ENCODE measurements at regions not wholly inside any gene's neighbourhood (a gene's known extent, or its start where the extent isn't known, plus 50 kb on each side); places are given as distances from the start of the nearest gene placed in this dataset.

- no peak for TF ChIP-seq CTCF (IDR thresholded peaks at IDR 0.05; ENCODE audit: unreplicated experiment in 3 of 3)
- Mint-ChIP-seq H3K4me3 (no peak overlapping the region), H3K36me3 (ENCODE audit: low read depth) (no peaks in the 10 kb centered on the region), H3K27ac (no peak overlapping the region), H3K4me1 (no peaks in the 10 kb centered on the region), H3K9me3 (no peaks in the 10 kb centered on the region), H3K27me3 (ENCODE audit: low read depth) (peaks cover 31% of the 10 kb centered on the region)
Observed at GRCh38 chr1:13927736-13928135, 227.7 kb downstream of the PRDM2 start.

- no peaks in the 10 kb centered on the region for H3K36me3 Mint-ChIP-seq (ENCODE audit: low read depth)
- no peaks in the 10 kb centered on the region for H3K9me3 Mint-ChIP-seq
- no peak for TF ChIP-seq CTCF (IDR thresholded peaks at IDR 0.05; ENCODE audit: unreplicated experiment in 3 of 3)
- H3K4me3 Mint-ChIP-seq = no peak overlapping the region
- H3K27me3 Mint-ChIP-seq (ENCODE audit: low read depth) = peaks cover 39% of the 10 kb centered on the region
- no peaks in the 10 kb centered on the region for H3K4me1 Mint-ChIP-seq
- H3K27ac Mint-ChIP-seq = no peak overlapping the region
Observed at GRCh38 chr1:13929313-13929712, 229.3 kb downstream of the PRDM2 start.

- peak in 1 of 3 experiments; percentile 8 for TF ChIP-seq CTCF (IDR thresholded peaks at IDR 0.05; ENCODE audit: unreplicated experiment in 3 of 3)
- Mint-ChIP-seq H3K36me3 (ENCODE audit: low read depth) (no peaks in the 10 kb centered on the region), H3K9me3 (no peaks in the 10 kb centered on the region), H3K27ac (no peak overlapping the region), H3K27me3 (ENCODE audit: low read depth) (peaks cover 42% of the 10 kb centered on the region), H3K4me3 (no peak overlapping the region), H3K4me1 (no peaks in the 10 kb centered on the region)
Observed at GRCh38 chr1:13930151-13930550, 230.2 kb downstream of the PRDM2 start.

GRCh38 chr1:13931226-13931625, 231.2 kb downstream of the PRDM2 start:
- no peaks in the 10 kb centered on the region for H3K36me3 Mint-ChIP-seq (ENCODE audit: low read depth)
- no peak overlapping the region for H3K4me3 Mint-ChIP-seq

GRCh38 chr1:13935336-13935735, 235.3 kb downstream of the PRDM2 start:
- no peak overlapping the region for H3K27ac Mint-ChIP-seq
- TF ChIP-seq CTCF (IDR thresholded peaks at IDR 0.05; ENCODE audit: unreplicated experiment in 3 of 3) = no peak
- H3K4me3 Mint-ChIP-seq = no peak overlapping the region
- no peaks in the 10 kb centered on the region for H3K36me3 Mint-ChIP-seq (ENCODE audit: low read depth)
- peaks cover 24% of the 10 kb centered on the region for H3K27me3 Mint-ChIP-seq (ENCODE audit: low read depth)
- H3K4me1 Mint-ChIP-seq = no peaks in the 10 kb centered on the region
- H3K9me3 Mint-ChIP-seq = peaks cover 5% of the 10 kb centered on the region

More at GRCh38 chr1:13931226-13931625, 231.2 kb downstream of the PRDM2 start:
- no peaks in the 10 kb centered on the region for H3K4me1 Mint-ChIP-seq
- TF ChIP-seq CTCF (IDR thresholded peaks at IDR 0.05; ENCODE audit: unreplicated experiment in 3 of 3) = no peak
- no peaks in the 10 kb centered on the region for H3K9me3 Mint-ChIP-seq
- H3K27ac Mint-ChIP-seq = no peak overlapping the region
- peaks cover 42% of the 10 kb centered on the region for H3K27me3 Mint-ChIP-seq (ENCODE audit: low read depth)

GRCh38 chr1:13941315-13941714, 241.3 kb downstream of the PRDM2 start:
- no peak for TF ChIP-seq CTCF (IDR thresholded peaks at IDR 0.05; ENCODE audit: unreplicated experiment in 3 of 3)

More at GRCh38 chr1:13941315-13941714, 241.3 kb downstream of the PRDM2 start:
- no peak overlapping the region for H3K27ac Mint-ChIP-seq
- peaks cover 10% of the 10 kb centered on the region for H3K27me3 Mint-ChIP-seq (ENCODE audit: low read depth)
- no peak overlapping the region for H3K4me3 Mint-ChIP-seq
- peaks cover 19% of the 10 kb centered on the region for H3K9me3 Mint-ChIP-seq
- H3K4me1 Mint-ChIP-seq = no peaks in the 10 kb centered on the region
- H3K36me3 Mint-ChIP-seq (ENCODE audit: low read depth) = no peaks in the 10 kb centered on the region
